NCI-H187 (cell line): ENCODE measurements at regions not wholly inside any gene's neighbourhood (a gene's known extent, or its start where the extent isn't known, plus 50 kb on each side); places are given as distances from the start of the nearest gene placed in this dataset.
"Not testable (repeated sequence)": the region's sequence is repeated elsewhere in the genome, so short reads cannot be mapped to it uniquely, and the experiment has no call there.

Experiments
- DNase-seq, 2 experiments: peaks; one replicate each; lab custom pipeline; 2025; lab: John Stamatoyannopoulos, UW

DNA sequence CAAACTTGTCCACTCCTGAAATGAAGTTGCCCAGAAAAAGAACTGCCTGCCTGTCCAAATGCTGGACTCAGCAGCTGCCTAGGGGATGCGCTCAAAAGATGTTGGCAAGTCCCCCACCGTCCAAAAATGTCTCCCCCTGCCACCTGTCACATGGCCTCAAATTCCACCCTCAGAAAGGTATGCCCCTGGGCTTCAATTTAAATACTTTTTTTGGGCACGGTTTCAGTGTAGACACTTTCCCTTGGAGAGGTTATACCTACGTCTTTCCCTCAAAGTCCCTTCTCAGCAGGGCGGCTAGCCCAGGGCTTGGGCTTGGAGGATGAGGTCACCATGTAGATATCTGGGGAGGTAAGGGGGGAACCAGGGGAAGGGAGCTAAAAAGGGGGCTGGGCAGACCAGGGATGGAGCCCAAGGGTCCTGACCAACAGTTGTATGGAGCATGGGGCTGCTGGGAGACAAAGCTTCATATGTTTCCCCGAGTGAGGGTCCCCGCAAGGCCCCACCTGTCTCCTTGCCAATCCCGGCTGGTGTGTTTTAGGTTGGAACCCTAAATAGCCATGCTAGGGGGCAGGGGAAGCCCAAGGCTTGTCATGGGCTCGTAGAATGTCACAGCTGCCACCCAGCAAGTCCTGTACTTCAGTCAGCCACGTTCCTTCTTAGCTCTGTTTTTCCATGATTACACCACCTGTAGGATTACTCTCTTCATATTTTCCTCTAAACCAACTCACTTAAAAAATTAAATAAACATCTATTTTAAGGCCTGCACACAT lies 131.2 kb upstream of the TBX3 start:
- DNase-seq: no peak

DNA sequence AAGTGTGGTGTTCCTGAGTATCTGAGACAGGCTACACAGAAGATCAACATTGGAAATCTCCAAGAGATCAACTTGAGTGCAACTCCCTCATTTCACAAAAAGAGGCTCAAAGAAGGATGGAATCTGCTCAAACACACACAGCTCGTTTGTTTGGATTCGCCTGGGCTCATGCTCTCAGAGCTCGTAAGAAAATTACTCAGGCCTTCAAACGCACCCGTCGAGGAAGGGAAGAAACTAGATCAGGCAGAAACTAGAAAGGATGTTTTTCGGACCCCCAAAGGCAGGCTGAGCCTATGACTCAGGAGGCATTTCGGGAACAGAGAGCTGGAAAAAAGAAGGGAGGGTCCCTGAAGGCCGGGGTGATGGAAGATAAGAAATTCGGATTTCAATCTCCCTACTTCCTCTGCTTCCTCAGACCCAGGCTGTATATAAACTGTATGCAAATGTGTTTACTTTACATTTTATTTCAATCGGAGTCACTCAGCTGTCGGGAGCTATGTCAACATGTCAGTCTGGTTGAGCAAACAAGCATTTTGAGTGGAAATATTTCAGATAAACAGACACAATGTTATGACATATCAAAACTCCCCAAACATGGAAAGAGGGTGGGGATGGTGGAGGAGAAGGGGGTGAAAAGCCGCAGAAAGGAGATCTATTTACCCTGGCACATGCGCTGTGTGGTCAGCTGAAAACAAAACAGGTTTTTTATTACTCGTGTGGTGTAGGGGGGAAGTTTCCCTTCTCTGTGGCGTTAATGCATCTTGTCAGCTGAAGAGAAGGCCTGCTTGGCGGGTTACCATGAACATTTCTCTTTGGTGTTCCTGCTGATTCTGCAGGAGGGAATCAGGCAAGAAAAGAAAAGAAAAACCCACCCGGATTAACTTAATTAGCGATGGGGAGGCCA lies 129.1 kb upstream of the TBX3 start:
- DNase-seq: peak in 1 of 2 experiments; percentile 18

DNA sequence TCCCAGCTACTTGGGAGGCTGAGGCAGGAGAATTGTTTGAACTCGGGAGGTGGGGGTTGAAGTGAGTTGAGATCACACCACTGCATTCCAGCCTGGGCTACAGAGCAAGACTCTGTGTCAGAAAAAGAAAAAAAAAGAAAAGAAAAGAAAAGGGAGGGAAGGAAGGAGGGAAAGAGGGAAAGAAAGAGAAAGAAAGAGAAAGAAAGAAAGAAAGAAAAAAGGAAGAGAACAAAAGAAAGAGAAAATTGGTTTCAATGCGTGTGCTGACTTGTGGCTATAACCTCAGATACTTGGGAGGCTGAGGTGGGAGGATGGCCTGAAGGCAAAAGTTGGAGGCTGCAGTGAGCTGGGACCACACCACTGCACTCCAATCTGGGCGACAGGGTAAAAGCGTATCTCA lies 128.4 kb upstream of the TBX3 start:
- DNase-seq: no peak

DNA sequence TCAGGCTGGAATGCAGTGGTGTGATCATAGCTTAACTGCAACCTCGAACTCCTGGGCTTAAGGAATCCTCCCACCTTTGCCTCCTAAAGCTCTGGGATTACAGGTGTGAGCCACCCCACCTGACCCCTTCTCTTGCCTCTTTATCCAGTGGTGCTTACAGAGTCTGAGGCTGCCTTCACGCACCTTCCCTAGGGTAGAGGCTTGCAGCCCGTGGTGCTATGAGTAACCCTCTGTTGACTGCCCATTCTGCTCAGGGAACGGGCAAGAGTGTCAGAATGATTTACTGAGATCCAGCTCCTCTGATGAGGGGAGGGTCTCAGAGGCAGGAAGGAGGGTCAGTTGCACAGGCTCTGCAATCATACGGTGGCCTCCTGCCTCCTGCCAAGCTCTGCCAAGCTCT lies 125.1 kb upstream of the TBX3 start:
- DNase-seq: no peak

DNA sequence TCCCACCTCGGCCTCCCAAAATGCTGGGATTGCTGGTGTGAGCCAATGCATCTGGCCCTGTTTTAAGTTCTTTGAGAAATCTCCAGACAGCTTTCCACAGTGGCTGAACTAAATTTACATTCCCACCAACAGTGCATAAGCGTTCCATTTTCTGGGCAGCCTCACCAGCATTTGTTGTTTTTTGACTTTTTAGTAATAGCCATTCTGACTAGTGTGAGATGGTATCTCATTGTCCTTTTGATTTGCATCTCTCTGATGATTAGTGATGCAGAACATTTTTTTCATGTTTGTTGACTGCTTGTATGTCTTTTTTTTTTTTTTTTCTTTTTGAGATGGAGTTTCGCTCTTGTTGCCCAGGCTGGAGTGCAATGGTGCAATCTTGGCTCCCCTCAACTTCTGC lies 117.4 kb upstream of the TBX3 start:
- DNase-seq: not testable (repeated sequence)

GRCh38 chr12:114800566-114800965 lies 116.6 kb upstream of the TBX3 start:
- not testable (repeated sequence) for DNase-seq

GRCh38 chr12:114799574-114800487 lies 115.9 kb upstream of the TBX3 start:
- no peak for DNase-seq

GRCh38 chr12:114794049-114794558 lies 110.1 kb upstream of the TBX3 start:
- no peak for DNase-seq

GRCh38 chr12:114790276-114790675 lies 106.3 kb upstream of the TBX3 start:
- no peak for DNase-seq

GRCh38 chr12:114789821-114790220 lies 105.8 kb upstream of the TBX3 start:
- no peak for DNase-seq

- no peak for DNase-seq
Measured at GRCh38 chr12:114789276-114789675, 105.3 kb upstream of the TBX3 start.

- no peak for DNase-seq
Measured at GRCh38 chr12:114784526-114784925, 100.6 kb upstream of the TBX3 start.

GRCh38 chr12:114783089-114783618 lies 99.2 kb upstream of the TBX3 start:
- peak in 1 of 2 experiments; percentile 1 for DNase-seq

DNA sequence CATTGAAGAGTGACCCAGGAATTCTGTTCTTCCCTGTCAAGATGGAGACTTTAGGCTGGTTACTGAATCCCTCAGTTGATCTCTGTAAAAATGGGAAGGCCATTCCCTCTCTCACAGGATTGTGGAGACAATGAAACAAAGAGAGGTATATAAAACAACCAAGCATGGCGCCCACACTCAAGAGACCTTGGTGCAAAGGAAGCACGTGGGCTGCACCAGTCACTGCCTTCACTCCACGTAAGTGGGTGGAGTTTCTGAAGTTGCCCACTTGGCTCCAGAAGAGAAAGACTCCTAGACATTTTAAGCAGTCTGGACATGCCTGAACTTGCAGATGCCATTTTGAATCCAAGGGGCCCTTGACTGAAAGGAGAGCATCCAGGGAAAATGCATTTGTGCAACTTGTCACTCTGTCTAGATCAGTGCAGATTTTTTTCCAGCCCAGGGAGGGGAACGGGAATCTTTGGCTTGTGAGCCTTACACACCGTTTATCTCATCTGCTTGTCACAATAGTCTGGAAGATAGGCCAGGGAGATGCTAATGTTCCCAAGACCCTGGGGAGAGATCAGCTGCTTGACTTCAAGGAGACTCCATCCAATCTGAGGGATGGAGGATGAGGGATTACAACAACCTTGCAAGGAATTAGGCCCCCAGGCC lies 96.9 kb upstream of the TBX3 start:
- peak; percentile 82 for DNase-seq

DNA sequence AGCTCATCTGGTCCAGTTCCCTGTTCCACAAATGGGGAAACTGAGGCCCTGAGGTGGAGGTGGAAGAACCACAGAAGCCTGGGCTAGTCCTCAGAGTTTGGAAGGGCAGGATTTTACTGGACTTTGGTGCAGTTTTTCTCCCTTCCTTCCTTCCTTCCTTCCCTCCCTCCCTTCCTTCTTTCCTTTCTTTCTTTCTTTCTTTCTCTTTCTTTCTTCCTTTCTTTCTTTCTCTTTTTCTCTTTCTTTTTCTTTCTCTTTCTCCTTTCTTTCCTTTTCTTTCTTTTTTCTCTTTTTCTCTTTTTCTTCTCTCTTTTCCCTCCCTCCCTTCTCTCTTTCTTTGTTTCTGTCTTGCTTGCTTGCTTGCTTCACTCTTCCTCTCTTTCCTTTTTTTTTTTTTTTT lies 95.7 kb upstream of the TBX3 start:
- DNase-seq: no peak

- DNase-seq: no peak
Measured at GRCh38 chr12:114779186-114779585, 95.2 kb upstream of the TBX3 start.

GRCh38 chr12:114776731-114777442 lies 92.9 kb upstream of the TBX3 start:
- no peak for DNase-seq

DNA sequence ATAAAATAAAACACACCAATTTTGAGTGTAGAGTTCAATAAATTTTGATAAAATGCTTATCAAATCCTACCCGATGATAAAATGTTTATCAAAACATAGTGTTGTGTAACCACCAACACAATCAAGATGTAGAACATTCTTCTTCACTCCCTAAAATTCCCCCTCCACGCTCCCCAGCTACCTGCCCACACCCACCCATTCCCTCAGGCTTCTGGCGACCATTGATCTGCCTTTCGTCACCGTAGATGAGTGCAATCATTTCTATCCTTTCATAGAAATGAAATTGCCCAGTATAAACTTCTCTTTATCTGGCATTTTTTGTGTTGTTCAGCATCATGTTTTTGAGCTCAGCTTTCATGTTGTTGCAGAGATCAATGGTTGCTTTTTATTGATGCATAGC lies 90.7 kb upstream of the TBX3 start:
- no peak for DNase-seq

GRCh38 chr12:114774197-114774596 lies 90.2 kb upstream of the TBX3 start:
- no peak for DNase-seq

DNA sequence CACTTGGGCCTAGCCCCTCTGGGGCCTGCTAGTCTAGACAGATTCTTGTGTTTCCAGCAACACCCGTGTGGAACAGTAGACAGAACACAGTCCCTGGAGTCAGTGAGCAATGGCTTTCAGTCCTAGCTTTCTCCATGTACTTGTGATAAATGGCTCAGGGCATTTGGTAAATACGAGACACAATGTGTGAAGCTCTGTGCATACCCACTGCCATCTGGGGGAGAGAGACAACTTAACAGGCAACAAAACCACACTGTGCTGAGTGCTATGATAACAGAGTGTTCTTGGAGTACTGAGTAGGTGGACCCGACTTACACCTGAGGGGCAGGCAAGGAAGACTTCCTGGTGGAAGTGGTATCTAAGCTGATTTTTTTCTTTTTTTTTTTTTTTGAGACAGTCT lies 86.3 kb upstream of the TBX3 start:
- DNase-seq: no peak
